Stomach smooth muscle (tissue), 2 donors: ENCODE measurements at regions not wholly inside any gene's neighbourhood (a gene's known extent, or its start where the extent isn't known, plus 50 kb on each side); places are given as distances from the start of the nearest gene placed in this dataset.
"Not testable (repeated sequence)": the region's sequence is repeated elsewhere in the genome, so short reads cannot be mapped to it uniquely, and the experiment has no call there.

ENCODE experiments used
- H3K27ac ChIP-seq: one replicate; pipeline ENCODE4 v1.7.0; 2013; ENCODE audit warnings: mild to moderate bottlenecking, low read length, inconsistent platforms
- H3K27me3 ChIP-seq, 2 donors: one replicate each; pipeline ENCODE4 v1.7.0; 2013; ENCODE audit warnings: low read length in 2 of 2; ENCODE audit not compliant: insufficient read depth in 2 of 2, control insufficient read depth in 1 of 2
- H3K36me3 ChIP-seq, 2 donors: one replicate each; pipeline ENCODE4 v1.7.0; 2013; ENCODE audit warnings: low read length in 2 of 2; ENCODE audit not compliant: control insufficient read depth in 2 of 2, insufficient read depth in 2 of 2
- H3K4me1 ChIP-seq: one replicate; pipeline ENCODE4 v1.7.0; 2013; ENCODE audit warnings: low read length; ENCODE audit not compliant: control insufficient read depth, insufficient read depth
- H3K4me3 ChIP-seq, 2 donors: one replicate each; pipeline ENCODE4 v1.7.0; 2013; ENCODE audit warnings: low read length in 2 of 2
- H3K9ac ChIP-seq, 2 donors: one replicate each; pipeline ENCODE4 v1.7.0; 2013; ENCODE audit warnings: low read length in 2 of 2, mild to moderate bottlenecking in 1 of 2
- H3K9me3 ChIP-seq, 2 donors: one replicate each; pipeline ENCODE4 v1.7.0; 2013; ENCODE audit warnings: low read length in 2 of 2; ENCODE audit not compliant: control insufficient read depth in 2 of 2
- donor health status: healthy.
- donor health status: Pancreatic carcinoma.

DNA sequence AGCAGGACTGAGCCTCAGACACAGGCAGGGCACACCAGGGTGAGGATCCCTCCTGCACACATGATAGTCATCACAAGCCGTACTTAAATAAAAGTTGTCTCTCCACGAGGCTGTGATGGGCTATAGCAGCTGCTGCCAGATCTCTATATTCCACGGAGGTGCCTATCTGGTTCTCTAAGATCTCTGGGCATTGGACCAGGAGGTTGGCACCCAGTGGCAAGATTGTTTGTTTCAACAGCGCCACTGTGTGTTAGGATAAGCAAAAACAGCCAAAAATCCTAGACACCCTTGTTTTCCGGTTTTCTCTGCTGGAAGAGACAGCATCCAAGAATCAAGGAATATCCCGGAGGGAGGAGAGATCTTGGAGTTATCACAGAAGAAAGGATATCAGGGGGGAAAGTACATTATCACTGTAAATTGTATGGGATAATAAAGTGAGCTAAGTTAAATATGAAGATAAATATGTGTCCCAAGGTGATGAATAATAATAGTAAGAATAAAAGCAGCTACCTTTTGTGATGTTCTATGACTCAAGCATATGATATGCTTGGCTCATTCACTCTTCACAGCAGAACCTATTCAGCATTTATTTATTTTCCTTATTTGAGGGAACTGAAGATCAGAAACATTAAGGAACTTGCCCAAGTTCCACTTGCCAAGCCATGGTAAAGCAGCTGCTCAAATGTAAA, 90.6 kb upstream of the AKAP13 start:
- no peaks in the 10 kb centered on the region for H3K4me1 ChIP-seq
- no peak overlapping the region for H3K4me3 ChIP-seq
- no peak overlapping the region for H3K27ac ChIP-seq
- H3K9ac ChIP-seq: no peak overlapping the region
- no peaks in the 10 kb centered on the region for H3K36me3 ChIP-seq
- no peaks in the 10 kb centered on the region for H3K27me3 ChIP-seq
- no peaks in the 10 kb centered on the region for H3K9me3 ChIP-seq

DNA sequence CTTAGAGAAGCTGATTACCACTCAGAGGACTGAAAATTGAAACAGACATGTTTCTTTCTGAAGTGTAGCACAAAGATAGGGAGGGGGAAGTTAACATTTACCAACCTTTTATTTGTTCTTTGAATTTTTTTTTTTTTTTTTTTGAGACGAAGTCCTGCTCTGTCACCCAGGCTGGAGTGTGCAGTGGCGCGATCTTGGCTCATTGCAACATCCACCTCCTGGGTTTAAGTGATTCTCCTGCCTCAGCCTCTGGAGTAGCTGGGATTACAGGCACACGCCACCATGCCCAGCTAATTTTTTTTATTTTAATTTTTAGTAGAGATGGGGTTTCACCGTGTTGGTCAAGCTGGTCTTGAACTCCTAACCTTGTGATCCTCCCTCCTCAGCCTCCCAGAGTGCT, 87.8 kb upstream of the AKAP13 start:
- H3K9me3 ChIP-seq, H3K4me3 ChIP-seq, H3K4me1 ChIP-seq, H3K36me3 ChIP-seq, H3K27me3 ChIP-seq, H3K9ac ChIP-seq, H3K27ac ChIP-seq: not testable (repeated sequence)

DNA sequence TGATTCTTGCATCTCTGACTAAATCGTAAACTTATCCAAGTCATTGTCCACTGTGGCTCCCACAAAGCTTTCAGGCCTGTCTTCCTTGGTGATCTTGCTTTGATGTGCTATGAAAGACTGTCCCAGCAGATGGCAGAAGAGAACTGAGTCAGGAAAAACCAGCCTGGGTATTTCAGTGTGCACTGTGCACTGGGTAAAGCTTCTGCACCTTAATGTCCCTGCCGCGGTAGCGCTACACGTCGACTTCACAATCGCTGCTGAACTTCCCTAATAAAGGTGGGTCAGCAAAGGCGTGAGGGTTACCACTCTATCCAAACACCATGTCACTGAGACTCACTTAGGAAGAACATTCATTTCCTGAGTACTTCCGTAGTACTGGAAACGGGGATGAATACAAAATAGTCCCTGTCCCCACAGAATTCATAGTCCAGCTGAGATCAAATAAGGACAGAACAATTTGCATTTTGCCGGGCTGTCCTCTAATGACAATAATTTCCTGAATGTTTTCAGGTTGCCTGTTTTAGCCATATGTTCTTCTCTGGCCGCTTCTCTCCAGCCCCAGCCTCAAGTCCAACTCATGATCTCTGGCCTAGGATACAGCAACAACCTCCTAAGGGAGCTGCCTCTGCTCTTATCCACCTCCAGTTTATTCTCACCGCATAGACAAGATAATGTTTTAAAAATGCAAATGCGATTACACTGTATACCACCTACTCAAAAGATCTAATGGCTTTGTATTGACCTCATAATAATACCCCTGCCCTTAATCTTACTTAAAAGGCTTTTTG, 83.6 kb upstream of the AKAP13 start:
- Histone ChIP-seq H3K4me3 (peak overlapping the region; percentile 71 to 87), H3K9ac (peak overlapping the region in 1 of 2 donors; percentile 60), H3K27ac (no peak overlapping the region)

DNA sequence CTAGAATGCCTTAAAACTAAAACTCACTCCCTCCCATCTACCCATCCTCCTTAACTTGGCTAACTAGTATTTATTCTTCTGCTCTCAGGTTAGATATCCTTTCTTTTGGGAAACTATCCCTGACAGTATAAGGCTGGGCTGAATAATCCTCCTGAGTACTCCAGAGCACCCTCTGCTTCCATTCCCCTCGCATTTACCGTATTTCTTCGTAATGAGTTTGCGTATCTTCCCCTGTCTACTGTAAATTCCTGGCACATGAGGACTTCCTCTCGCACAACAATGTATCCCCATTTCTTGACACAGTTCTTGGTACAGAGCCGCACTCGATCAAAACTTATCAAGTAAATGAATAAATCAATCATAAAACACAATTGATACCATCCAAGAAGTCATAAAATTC, 82.9 kb upstream of the AKAP13 start:
- Histone ChIP-seq H3K9me3 (no peaks in the 10 kb centered on the region), H3K4me1 (no peaks in the 10 kb centered on the region), H3K4me3 (no peak overlapping the region), H3K9ac (no peak overlapping the region), H3K27ac (no peak overlapping the region), H3K27me3 (no peaks in the 10 kb centered on the region), H3K36me3 (no peaks in the 10 kb centered on the region)

More for the DNA sequence above, 83.6 kb upstream of the AKAP13 start:
- H3K36me3 ChIP-seq: no peaks in the 10 kb centered on the region
- no peaks in the 10 kb centered on the region for H3K27me3 ChIP-seq
- H3K4me1 ChIP-seq: no peaks in the 10 kb centered on the region
- H3K9me3 ChIP-seq: no peaks in the 10 kb centered on the region

DNA sequence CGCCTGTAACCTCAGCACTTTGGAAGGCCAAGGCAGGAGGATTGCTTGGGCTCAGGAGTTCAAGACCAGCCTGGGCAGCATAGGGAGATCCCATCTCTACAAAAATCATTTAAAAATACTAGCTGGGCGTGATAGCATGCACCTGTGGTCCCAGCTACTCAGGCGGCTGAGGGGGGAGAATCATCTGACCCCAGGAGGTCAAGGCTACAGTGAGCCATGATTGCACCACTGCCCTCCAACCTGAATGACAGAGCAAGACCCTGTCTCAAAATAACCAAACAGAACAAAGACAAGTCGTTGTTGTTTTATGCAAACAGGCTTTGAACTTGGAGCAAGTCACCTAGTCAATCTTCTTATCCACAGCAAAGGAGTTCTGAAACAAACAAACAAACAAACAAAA, 82.0 kb upstream of the AKAP13 start:
- Histone ChIP-seq H3K27ac (no peak overlapping the region), H3K4me1 (no peaks in the 10 kb centered on the region), H3K4me3 (no peak overlapping the region), H3K27me3 (no peaks in the 10 kb centered on the region), H3K9me3 (no peaks in the 10 kb centered on the region), H3K9ac (no peak overlapping the region), H3K36me3 (no peaks in the 10 kb centered on the region)

DNA sequence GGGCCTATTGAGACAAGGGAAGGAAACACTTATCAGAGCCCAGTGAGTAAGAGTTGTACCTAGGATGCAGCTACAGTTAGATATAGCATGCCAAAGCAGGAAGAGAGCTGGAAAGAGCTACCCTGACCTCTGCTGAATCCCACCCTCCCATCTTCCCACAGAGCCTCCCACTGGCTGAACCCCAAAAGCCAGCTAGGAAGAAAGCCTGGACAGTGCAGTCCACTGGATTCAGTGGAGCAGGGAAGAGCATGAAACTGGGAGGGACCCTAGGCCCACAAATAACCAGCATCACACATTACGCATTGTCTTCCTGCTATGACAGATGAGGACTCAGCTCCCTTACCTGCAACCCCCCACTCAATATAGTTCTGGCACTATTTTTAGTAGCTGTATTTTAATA, 81.5 kb upstream of the AKAP13 start:
- no peaks in the 10 kb centered on the region for H3K4me1 ChIP-seq
- no peaks in the 10 kb centered on the region for H3K9me3 ChIP-seq
- no peaks in the 10 kb centered on the region for H3K27me3 ChIP-seq
- no peaks in the 10 kb centered on the region for H3K36me3 ChIP-seq
- no peak overlapping the region for H3K27ac ChIP-seq
- H3K9ac ChIP-seq: no peak overlapping the region
- H3K4me3 ChIP-seq: no peak overlapping the region

DNA sequence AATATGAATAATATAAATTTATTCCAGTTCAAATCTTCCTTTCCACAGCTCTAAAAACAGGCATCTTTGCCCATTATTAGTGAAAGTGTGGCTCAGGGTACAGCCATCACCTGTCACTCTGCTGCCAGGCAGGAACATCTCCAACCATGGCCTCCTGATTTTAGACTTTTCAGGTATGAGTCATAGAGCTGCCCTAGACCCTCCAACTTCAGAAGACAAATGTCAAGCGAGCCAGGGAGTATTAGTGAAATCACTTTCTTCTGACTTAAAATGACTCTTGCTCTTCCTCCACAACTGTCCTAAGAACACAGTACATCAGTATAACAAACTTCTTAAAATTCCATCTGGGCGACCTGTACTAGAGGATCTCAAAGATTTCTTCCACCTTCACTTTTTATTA, 78.1 kb upstream of the AKAP13 start:
- H3K9ac ChIP-seq: no peak overlapping the region
- no peak overlapping the region for H3K4me3 ChIP-seq
- H3K27me3 ChIP-seq: no peaks in the 10 kb centered on the region
- no peak overlapping the region for H3K27ac ChIP-seq
- H3K4me1 ChIP-seq: no peaks in the 10 kb centered on the region
- H3K9me3 ChIP-seq: no peaks in the 10 kb centered on the region
- H3K36me3 ChIP-seq: no peaks in the 10 kb centered on the region

DNA sequence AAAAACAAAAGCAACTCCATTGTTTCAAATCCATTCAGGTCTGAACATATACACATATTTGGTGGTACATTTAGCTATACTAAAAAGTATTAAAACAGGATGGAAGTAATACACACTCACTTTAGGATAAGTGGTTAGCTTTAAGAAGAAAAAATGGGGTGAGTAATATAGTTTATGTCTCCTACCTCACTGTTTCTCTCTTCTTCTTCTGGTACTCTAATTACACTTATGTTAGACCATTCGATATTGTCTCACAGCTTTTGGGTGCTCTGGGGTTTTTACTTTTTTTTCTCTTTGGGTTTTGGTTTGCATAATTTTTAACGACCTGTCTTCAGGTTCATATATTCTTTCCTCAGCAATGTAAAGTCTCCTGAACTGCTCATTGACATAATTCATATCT, 75.4 kb upstream of the AKAP13 start:
- no peak overlapping the region for H3K4me3 ChIP-seq
- H3K9ac ChIP-seq: no peak overlapping the region
- H3K36me3 ChIP-seq: no peaks in the 10 kb centered on the region
- H3K27ac ChIP-seq: no peak overlapping the region
- H3K9me3 ChIP-seq: no peaks in the 10 kb centered on the region
- no peaks in the 10 kb centered on the region for H3K4me1 ChIP-seq
- no peaks in the 10 kb centered on the region for H3K27me3 ChIP-seq

DNA sequence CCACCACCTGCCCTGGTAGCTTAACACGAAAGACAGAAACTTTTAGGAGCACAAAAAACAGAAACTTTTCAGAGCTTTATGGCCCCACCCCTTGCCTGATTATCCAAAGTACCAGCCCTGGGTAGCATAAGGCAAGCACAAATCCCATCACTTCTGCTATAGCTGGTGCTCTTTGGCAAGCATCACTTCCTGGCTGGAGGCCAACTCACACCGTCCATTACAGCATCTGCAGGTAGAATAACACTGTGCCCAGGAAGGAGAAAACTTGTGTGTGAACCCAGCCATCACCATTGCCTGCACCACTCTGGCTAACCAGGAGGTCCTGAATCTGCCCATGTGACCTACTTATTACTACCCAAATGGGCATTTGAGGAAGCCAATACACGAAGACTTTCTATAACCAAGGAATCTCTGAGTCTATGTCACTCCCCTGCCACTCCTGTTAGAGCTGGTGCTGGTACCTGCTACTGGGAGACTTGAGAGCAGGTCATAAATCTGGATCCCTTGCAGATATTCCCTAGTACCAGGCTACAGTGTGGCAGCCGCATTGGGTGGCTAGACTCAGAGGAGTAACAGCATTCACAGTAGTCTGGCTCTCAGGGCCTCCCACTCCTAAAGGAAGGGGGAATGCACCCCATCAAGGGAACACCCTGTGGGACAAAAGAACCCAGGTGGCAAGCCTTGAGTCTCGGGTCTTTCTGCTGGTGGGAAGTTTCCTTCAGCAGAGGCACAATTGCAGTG, 73.3 kb upstream of the AKAP13 start:
- H3K27ac ChIP-seq: no peak overlapping the region
- H3K9me3 ChIP-seq: no peaks in the 10 kb centered on the region
- H3K27me3 ChIP-seq: no peaks in the 10 kb centered on the region
- no peaks in the 10 kb centered on the region for H3K36me3 ChIP-seq
- no peak overlapping the region for H3K4me3 ChIP-seq
- H3K4me1 ChIP-seq: no peaks in the 10 kb centered on the region
- no peak overlapping the region for H3K9ac ChIP-seq

DNA sequence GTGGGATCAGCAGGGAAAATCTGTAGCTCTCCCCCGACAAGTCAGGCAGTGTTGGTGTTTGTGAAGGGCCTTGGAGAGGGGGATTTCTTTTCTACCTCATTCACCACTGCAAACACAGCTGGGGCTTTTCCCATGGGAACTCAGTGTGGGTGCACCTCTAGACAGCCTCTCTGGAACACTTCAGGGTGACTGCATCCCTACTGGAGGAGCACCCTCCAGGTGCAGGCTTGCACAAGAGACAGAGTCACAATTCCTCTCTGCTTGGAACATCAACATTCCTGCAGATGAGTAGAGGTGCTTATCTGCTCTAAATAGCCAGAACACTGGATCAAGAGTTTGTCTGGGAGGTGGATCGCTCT, 72.7 kb upstream of the AKAP13 start:
- Histone ChIP-seq H3K27ac (no peak overlapping the region), H3K36me3 (no peaks in the 10 kb centered on the region), H3K9ac (no peak overlapping the region), H3K4me1 (no peaks in the 10 kb centered on the region), H3K9me3 (no peaks in the 10 kb centered on the region), H3K27me3 (no peaks in the 10 kb centered on the region), H3K4me3 (no peak overlapping the region)

DNA sequence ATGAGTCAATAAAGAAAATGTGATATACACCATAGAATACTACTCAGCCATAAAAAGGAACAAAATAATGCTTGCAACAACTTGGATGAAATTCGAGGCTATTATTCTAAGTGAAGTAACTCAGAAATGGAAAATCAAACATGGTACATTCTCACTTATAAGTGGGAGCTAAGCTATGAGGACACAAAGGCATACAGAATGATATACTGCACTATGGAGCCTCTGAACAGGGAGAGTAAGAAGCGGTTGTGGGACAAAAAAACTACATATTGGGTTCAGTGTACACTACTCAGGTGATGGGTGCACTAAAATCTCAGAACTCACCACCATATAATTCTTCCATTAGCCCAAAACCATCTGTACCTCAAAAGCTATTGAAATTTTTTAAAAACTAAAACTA, 68.8 kb upstream of the AKAP13 start:
- H3K27ac ChIP-seq: no peak overlapping the region
- H3K36me3 ChIP-seq: no peaks in the 10 kb centered on the region
- no peaks in the 10 kb centered on the region for H3K4me1 ChIP-seq
- H3K27me3 ChIP-seq: no peaks in the 10 kb centered on the region
- no peak overlapping the region for H3K4me3 ChIP-seq
- no peaks in the 10 kb centered on the region for H3K9me3 ChIP-seq
- no peak overlapping the region for H3K9ac ChIP-seq
